Coronary artery (tissue), 2 donors: ENCODE measurements at regions not wholly inside any gene's neighbourhood (a gene's known extent, or its start where the extent isn't known, plus 50 kb on each side); places are given as distances from the start of the nearest gene placed in this dataset.
"Not testable (repeated sequence)": the region's sequence is repeated elsewhere in the genome, so short reads cannot be mapped to it uniquely, and the experiment has no call there.

Experiments
- DNase-seq: peaks from one replicate; pipeline ENCODE4 v3.0.0-alpha.2; 2017; ENCODE audit warnings: low spot score
- H3K27ac ChIP-seq, 2 donors: fragments of 200-600 bp; sonication (generic); one replicate each; pipeline ENCODE4 v1.5.1; 2016 to 2019
- H3K4me3 ChIP-seq: fragments of 200-600 bp; sonication (generic); 2 replicates; pipeline ENCODE4 v1.5.1; 2016; ENCODE audit warnings: mild to moderate bottlenecking, moderate library complexity
- TF ChIP-seq, protein P1 (sequence below): fragments of 200-600 bp; sonication (generic); IDR thresholded peaks from one replicate; pipeline ENCODE4 v1.5.1; 2019; ENCODE audit warnings: antibody characterized with exemption

GRCh38 chr17:22145605-22146178 is 453.4 kb downstream of the KCNJ18 start:
- Histone ChIP-seq H3K4me3 (no peak overlapping the region), H3K27ac (no peak overlapping the region)
- no peak for DNase-seq
- TF ChIP-seq, protein P1, sequence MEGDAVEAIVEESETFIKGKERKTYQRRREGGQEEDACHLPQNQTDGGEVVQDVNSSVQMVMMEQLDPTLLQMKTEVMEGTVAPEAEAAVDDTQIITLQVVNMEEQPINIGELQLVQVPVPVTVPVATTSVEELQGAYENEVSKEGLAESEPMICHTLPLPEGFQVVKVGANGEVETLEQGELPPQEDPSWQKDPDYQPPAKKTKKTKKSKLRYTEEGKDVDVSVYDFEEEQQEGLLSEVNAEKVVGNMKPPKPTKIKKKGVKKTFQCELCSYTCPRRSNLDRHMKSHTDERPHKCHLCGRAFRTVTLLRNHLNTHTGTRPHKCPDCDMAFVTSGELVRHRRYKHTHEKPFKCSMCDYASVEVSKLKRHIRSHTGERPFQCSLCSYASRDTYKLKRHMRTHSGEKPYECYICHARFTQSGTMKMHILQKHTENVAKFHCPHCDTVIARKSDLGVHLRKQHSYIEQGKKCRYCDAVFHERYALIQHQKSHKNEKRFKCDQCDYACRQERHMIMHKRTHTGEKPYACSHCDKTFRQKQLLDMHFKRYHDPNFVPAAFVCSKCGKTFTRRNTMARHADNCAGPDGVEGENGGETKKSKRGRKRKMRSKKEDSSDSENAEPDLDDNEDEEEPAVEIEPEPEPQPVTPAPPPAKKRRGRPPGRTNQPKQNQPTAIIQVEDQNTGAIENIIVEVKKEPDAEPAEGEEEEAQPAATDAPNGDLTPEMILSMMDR = no peak

DNA sequence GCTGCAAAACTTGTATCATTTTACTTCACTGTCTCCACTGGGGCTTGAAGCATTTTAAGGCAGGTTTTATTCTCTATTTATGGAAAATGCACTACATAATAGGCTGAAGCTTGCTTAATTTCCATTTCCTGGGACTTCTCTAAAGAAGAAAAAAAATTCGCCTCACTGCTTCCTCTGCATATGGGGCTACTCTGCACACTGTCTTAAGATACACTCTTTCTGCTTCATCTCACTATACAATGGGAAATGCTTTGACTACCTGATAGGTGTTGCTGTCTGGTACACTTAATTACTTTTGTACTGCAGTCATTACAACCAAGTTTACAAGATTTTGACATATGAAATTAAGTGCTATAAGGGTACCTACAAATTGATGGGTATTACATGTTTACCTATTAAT is 466.0 kb downstream of the KCNJ18 start:
- TF ChIP-seq, protein P1 = no peak
- no peak for DNase-seq
- H3K27ac ChIP-seq = no peak overlapping the region
- no peak overlapping the region for H3K4me3 ChIP-seq

- Histone ChIP-seq H3K4me3 (no peak overlapping the region), H3K27ac (no peak overlapping the region)
- DNase-seq = no peak
- TF ChIP-seq, protein P1 = no peak
Observed at GRCh38 chr17:22161376-22161775, 469.1 kb downstream of the KCNJ18 start.

GRCh38 chr17:22171631-22172030 is 479.3 kb downstream of the KCNJ18 start:
- H3K4me3 ChIP-seq = no peak overlapping the region
- no peak for DNase-seq
- TF ChIP-seq, protein P1 = no peak
- no peak overlapping the region for H3K27ac ChIP-seq

- no peak overlapping the region for H3K27ac ChIP-seq
- no peak for DNase-seq
- TF ChIP-seq, protein P1 = no peak
- no peak overlapping the region for H3K4me3 ChIP-seq
Observed at GRCh38 chr17:22193113-22193512, 500.8 kb downstream of the KCNJ18 start.

DNA sequence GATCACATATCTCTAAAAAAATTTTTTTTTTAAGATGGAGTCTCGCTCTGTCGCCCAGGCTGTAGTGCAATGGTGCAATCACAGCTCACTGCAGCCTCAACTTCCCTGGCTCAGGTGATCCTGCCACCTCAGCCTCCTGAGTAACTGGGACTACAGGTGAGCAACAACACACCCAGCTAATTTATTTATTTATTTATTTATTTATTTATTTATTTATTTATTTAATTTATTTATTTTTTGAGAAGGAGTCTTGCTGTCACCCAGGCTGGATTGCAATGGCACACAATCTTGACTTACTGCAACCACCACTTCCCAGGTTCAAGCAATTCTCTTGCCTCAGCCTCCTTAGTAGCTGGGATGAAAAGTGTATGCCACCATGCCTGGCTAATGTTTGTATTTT is 507.9 kb downstream of the KCNJ18 start:
- H3K4me3 ChIP-seq, DNase-seq, H3K27ac ChIP-seq: not testable (repeated sequence)

DNA sequence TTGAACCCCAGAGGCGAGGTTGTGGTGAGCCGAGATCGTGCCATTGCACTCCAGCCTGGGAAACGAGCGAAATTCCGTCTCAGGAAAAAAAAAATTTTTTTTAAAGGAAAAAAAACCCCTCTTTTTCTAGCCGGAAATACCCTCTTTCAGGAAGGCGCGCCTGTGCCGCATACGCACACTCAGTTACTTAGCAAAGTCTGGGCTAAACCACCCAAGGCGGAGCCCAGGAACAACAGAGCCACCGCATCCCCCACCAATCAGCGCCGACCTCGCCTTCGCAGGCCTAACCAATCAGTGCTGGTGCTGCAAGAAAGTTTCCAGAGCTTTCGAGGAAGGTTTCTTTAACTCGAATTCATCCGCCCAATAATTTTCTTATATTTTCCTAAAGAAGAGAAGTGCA is 510.4 kb downstream of the KCNJ18 start:
- TF ChIP-seq, protein P1 = no peak
- H3K4me3 ChIP-seq = no peak overlapping the region
- DNase-seq = no peak
- H3K27ac ChIP-seq = no peak overlapping the region
